ENCODE measurements at regions not wholly inside any gene's neighbourhood (a gene's known extent, or its start where the extent isn't known, plus 50 kb on each side); places are given as distances from the start of the nearest gene placed in this dataset.
"Not testable (repeated sequence)": the region's sequence is repeated elsewhere in the genome, so short reads cannot be mapped to it uniquely, and the experiment has no call there.

GRCh38 chr5:62199792-62200716 lies 106.0 kb upstream of the KIF2A start:
- no peak for DNase-seq (ENCODE audit: low spot score)
- in situ Hi-C loops (cut with HindIII; ENCODE audit: low sequenced_read_pairs), result no loop called here

GRCh38 chr5:62206150-62206829 lies 99.7 kb upstream of the KIF2A start:
- in situ Hi-C loops (cut with HindIII; ENCODE audit: low sequenced_read_pairs), result no loop called here
- DNase-seq (ENCODE audit: low spot score), result no peak

- DNase-seq (ENCODE audit: low spot score), result no peak
- in situ Hi-C loops (cut with HindIII; ENCODE audit: low sequenced_read_pairs), result no loop called here
These were observed 97.7 kb upstream of the KIF2A start for GRCh38 chr5:62208218-62208852.

- in situ Hi-C loops (cut with HindIII; ENCODE audit: low sequenced_read_pairs), result no loop called here
- no peak for DNase-seq (ENCODE audit: low spot score)
These were observed 94.6 kb upstream of the KIF2A start for GRCh38 chr5:62211405-62211804.

GRCh38 chr5:62212648-62213047 lies 93.4 kb upstream of the KIF2A start:
- in situ Hi-C loops (cut with HindIII; ENCODE audit: low sequenced_read_pairs), result no loop called here
- DNase-seq (ENCODE audit: low spot score), result no peak

- no peak for DNase-seq (ENCODE audit: low spot score)
- in situ Hi-C loops (cut with HindIII; ENCODE audit: low sequenced_read_pairs), result no loop called here
These were observed 91.3 kb upstream of the KIF2A start for GRCh38 chr5:62214701-62215100.

- DNase-seq (ENCODE audit: low spot score); in situ Hi-C loops (cut with HindIII; ENCODE audit: low sequenced_read_pairs): not testable (repeated sequence)
These were observed 89.4 kb upstream of the KIF2A start for GRCh38 chr5:62216603-62217002.

GRCh38 chr5:62217095-62217494 lies 88.9 kb upstream of the KIF2A start:
- in situ Hi-C loops (cut with HindIII; ENCODE audit: low sequenced_read_pairs); DNase-seq (ENCODE audit: low spot score): not testable (repeated sequence)

- DNase-seq (ENCODE audit: low spot score); in situ Hi-C loops (cut with HindIII; ENCODE audit: low sequenced_read_pairs): not testable (repeated sequence)
These were observed 87.1 kb upstream of the KIF2A start for GRCh38 chr5:62218860-62219259.

GRCh38 chr5:62221881-62222280 lies 84.1 kb upstream of the KIF2A start:
- in situ Hi-C loops (cut with HindIII; ENCODE audit: low sequenced_read_pairs); DNase-seq (ENCODE audit: low spot score): not testable (repeated sequence)

GRCh38 chr5:62222305-62222704 lies 83.7 kb upstream of the KIF2A start:
- in situ Hi-C loops (cut with HindIII; ENCODE audit: low sequenced_read_pairs); DNase-seq (ENCODE audit: low spot score): not testable (repeated sequence)

GRCh38 chr5:62223312-62223670 lies 82.7 kb upstream of the KIF2A start:
- in situ Hi-C loops (cut with HindIII; ENCODE audit: low sequenced_read_pairs); DNase-seq (ENCODE audit: low spot score): not testable (repeated sequence)

GRCh38 chr5:62224987-62225601 lies 80.9 kb upstream of the KIF2A start:
- DNase-seq (ENCODE audit: low spot score); in situ Hi-C loops (cut with HindIII; ENCODE audit: low sequenced_read_pairs): not testable (repeated sequence)

- in situ Hi-C loops (cut with HindIII; ENCODE audit: low sequenced_read_pairs); DNase-seq (ENCODE audit: low spot score): not testable (repeated sequence)
These were observed 75.1 kb upstream of the KIF2A start for GRCh38 chr5:62230876-62231388.

GRCh38 chr5:62231576-62231975 lies 74.4 kb upstream of the KIF2A start:
- in situ Hi-C loops (cut with HindIII; ENCODE audit: low sequenced_read_pairs), result no loop called here
- DNase-seq (ENCODE audit: low spot score), result no peak

- DNase-seq (ENCODE audit: low spot score); in situ Hi-C loops (cut with HindIII; ENCODE audit: low sequenced_read_pairs): not testable (repeated sequence)
These were observed 73.8 kb upstream of the KIF2A start for GRCh38 chr5:62232218-62232617.

GRCh38 chr5:62233083-62234046 lies 72.6 kb upstream of the KIF2A start:
- DNase-seq (ENCODE audit: low spot score); in situ Hi-C loops (cut with HindIII; ENCODE audit: low sequenced_read_pairs): not testable (repeated sequence)

GRCh38 chr5:62236593-62236992 lies 69.4 kb upstream of the KIF2A start:
- in situ Hi-C loops (cut with HindIII; ENCODE audit: low sequenced_read_pairs); DNase-seq (ENCODE audit: low spot score): not testable (repeated sequence)
